ENCODE measurements at regions not wholly inside any gene's neighbourhood (a gene's known extent, or its start where the extent isn't known, plus 50 kb on each side); places are given as distances from the start of the nearest gene placed in this dataset.
"Not testable (repeated sequence)": the region's sequence is repeated elsewhere in the genome, so short reads cannot be mapped to it uniquely, and the experiment has no call there.

DNA sequence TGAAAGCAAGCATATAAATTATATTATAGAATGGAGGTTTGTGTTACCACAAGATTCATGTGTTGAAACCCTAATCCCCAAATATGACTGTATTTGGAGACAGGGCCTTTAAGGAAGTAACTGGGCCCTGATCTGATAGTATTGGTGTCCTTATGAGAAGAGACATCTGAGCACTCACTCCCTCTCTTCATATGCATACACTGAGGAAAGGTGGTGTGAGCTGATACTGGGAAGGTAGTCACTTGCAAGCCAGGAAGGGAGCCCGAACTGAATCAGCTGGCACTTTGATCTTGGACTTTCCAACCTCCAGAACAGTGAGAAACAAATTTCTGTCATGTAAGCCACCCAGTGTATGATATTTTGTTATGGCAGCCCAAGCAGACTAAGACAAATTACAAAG is 66.9 kb upstream of the RHOBTB1 start:
- CTCF ChIA-PET: no interaction called here
- peaks cover 13% of the 10 kb centered on the region for H3K27me3 Mint-ChIP-seq
- DNase-seq: no peak
- no peaks in the 10 kb centered on the region for H3K9me3 Mint-ChIP-seq
- H3K36me3 Mint-ChIP-seq: no peaks in the 10 kb centered on the region
- intact Hi-C loops (cut with micrococcal nuclease): no loop called here
- H3K4me1 Mint-ChIP-seq (ENCODE audit: low read depth): no peaks in the 10 kb centered on the region
- H3K27ac Mint-ChIP-seq: no peak overlapping the region
- POLR2A ChIA-PET: no interaction called here
- no peak overlapping the region for H3K4me3 Mint-ChIP-seq

DNA sequence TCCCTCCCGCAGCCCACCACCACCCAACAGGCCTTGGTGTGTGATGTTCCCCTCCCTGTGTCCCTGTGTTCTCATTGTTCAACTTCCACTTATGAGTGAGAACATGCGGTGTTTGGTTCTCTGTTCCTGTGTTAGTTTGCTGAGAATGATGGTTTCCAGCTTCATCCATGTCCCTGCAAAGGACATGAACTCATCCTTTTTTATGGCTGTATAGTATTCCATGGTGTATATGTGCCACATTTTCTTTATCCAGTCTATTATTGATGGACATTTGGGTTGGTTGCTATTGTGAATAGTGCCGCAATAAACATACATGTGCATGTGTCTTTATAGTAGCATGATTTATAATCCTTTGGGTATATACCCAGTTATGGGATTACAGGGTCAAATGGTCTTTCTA is 59.1 kb upstream of the RHOBTB1 start:
- DNase-seq; CTCF ChIA-PET; POLR2A ChIA-PET; H3K4me1 Mint-ChIP-seq (ENCODE audit: low read depth); H3K4me3 Mint-ChIP-seq; H3K27ac Mint-ChIP-seq; H3K36me3 Mint-ChIP-seq; intact Hi-C loops (cut with micrococcal nuclease); H3K9me3 Mint-ChIP-seq: not testable (repeated sequence)
- peaks cover 26% of the 10 kb centered on the region for H3K27me3 Mint-ChIP-seq

DNA sequence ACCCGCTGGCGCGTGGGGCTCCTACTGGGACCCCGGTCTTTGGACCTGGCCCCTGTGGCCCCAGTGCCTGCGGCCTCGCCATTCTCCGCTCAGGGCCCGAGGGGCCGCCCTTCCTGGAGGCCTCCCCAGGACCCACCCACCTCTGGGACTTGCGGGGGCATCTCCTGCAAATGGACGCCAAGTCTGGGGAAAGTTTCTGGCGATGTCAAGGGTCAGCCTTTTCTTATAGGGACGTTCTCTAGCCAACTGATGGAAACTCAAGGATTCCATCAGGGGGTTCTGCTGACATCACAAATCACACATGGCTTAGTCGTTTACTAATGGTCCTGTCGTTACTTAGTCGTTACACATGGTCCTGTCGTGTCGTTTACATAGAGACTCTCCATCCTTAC is 57.7 kb upstream of the RHOBTB1 start:
- Mint-ChIP-seq H3K27me3 (peaks cover 25% of the 10 kb centered on the region), H3K4me3 (no peak overlapping the region), H3K27ac (no peak overlapping the region), H3K36me3 (peaks cover 6% of the 10 kb centered on the region), H3K9me3 (no peaks in the 10 kb centered on the region), H3K4me1 (ENCODE audit: low read depth) (peaks cover 7% of the 10 kb centered on the region)
- POLR2A ChIA-PET: no interaction called here
- intact Hi-C loops (cut with micrococcal nuclease): no loop called here
- CTCF ChIA-PET: no interaction called here
- no peak for DNase-seq

DNA sequence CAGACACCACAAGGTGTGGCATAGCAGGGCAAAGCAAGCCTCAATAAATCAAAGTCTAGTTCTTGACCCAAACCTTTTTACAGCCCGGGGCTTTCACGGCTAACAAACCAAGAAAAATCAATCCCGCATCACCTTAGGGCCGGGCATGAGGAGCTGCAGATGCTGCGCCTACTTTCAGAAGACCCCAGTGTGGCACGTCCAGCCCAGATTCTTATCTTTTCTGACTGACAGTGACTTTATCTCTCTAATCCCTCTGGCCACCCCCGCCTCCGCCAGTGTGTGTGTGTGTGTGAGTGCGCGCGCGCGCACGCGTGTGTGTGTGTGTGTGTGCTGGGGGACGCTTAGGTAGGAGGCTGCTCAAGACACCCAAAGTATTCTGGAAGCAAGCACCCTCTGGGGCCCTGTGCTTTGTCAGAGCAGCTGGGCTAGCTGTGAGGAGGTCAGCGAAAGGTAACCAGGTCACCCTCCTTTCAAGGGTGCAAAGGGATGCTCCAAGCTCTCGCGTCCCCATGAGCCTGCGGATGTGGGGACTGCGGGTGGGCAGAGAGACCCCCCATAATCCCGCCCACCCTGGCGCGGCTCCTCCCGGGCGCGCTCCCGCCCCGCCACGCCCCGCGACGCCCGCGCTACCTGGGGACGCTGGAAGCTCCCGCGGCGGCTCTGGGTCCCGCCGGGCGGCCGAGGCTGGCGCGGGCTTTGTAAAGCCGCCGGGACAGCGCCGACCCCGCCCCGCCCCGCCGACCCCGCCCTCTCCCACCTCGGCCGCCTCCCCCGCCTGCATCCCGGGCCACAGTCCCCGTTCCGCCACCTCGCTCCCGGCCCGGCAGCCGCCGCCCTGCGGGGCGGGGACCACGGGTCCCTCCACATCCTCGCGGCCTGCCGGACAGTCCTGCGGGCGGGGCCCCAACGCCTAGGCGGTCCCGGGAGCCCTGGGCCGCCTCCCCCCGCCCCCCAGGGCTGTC is 57.1 kb upstream of the RHOBTB1 start:
- peaks cover 7% of the 10 kb centered on the region for H3K4me1 Mint-ChIP-seq (ENCODE audit: low read depth)
- DNase-seq: no peak
- H3K27me3 Mint-ChIP-seq: peaks cover 24% of the 10 kb centered on the region
- peak overlapping the region; percentile 6 for H3K4me3 Mint-ChIP-seq
- no peaks in the 10 kb centered on the region for H3K9me3 Mint-ChIP-seq
- POLR2A ChIA-PET: no interaction called here
- CTCF ChIA-PET: no interaction called here
- no peak overlapping the region for H3K27ac Mint-ChIP-seq
- peaks cover 6% of the 10 kb centered on the region for H3K36me3 Mint-ChIP-seq
- intact Hi-C loops (cut with micrococcal nuclease): no loop called here

- Mint-ChIP-seq H3K4me3 (no peak overlapping the region), H3K4me1 (ENCODE audit: low read depth) (peaks cover 7% of the 10 kb centered on the region), H3K36me3 (peaks cover 6% of the 10 kb centered on the region), H3K27me3 (peaks cover 19% of the 10 kb centered on the region), H3K9me3 (no peaks in the 10 kb centered on the region), H3K27ac (no peak overlapping the region)
- ChIA-PET CTCF (no interaction called here), POLR2A (no interaction called here)
- no peak for DNase-seq
- intact Hi-C loops (cut with micrococcal nuclease): no loop called here
These were observed 54.9 kb upstream of the RHOBTB1 start for GRCh38 chr10:60998932-60999331.

GRCh38 chr10:60994128-60994527 is 50.1 kb upstream of the RHOBTB1 start:
- H3K4me1 Mint-ChIP-seq (ENCODE audit: low read depth): no peaks in the 10 kb centered on the region
- DNase-seq: no peak
- H3K27ac Mint-ChIP-seq: no peak overlapping the region
- POLR2A ChIA-PET: no interaction called here
- H3K27me3 Mint-ChIP-seq: peaks cover 7% of the 10 kb centered on the region
- CTCF ChIA-PET: no interaction called here
- H3K36me3 Mint-ChIP-seq: no peaks in the 10 kb centered on the region
- intact Hi-C loops (cut with micrococcal nuclease): no loop called here
- no peak overlapping the region for H3K4me3 Mint-ChIP-seq
- no peaks in the 10 kb centered on the region for H3K9me3 Mint-ChIP-seq
